Esophagus muscularis mucosa (tissue), 3 donors: ENCODE measurements at regions not wholly inside any gene's neighbourhood (a gene's known extent, or its start where the extent isn't known, plus 50 kb on each side); places are given as distances from the start of the nearest gene placed in this dataset.

Experiments used
- CTCF ChIP-seq, 3 experiments: fragments of 200-600 bp in 2 of 3; fragments of 450-650 bp in 1 of 3; sonication (generic) in 2 of 3; IDR thresholded peaks; one replicate each; pipeline ENCODE4 v1.5.1; 2017 to 2019; ENCODE audit warnings: antibody characterized with exemption in 3 of 3, mild to moderate bottlenecking in 2 of 3, moderate library complexity in 1 of 3
- POLR2A ChIP-seq: fragments of 450-650 bp; IDR thresholded peaks from one replicate; pipeline ENCODE4 v1.6.1; 2017; ENCODE audit warnings: antibody characterized with exemption, moderate library complexity, mild to moderate bottlenecking, low read depth
- POLR2AphosphoS5 ChIP-seq, 2 donors: sonication (generic); formaldehyde crosslinking; IDR thresholded peaks; one replicate each; pipeline ENCODE4 v1.6.1; 2017; ENCODE audit warnings: antibody characterized with exemption in 2 of 2

- TF ChIP-seq POLR2A = no peak
- TF ChIP-seq CTCF (IDR thresholded peaks at IDR 0.05) = no peak
- TF ChIP-seq POLR2AphosphoS5 (IDR thresholded peaks at IDR 0.05) = no peak
Observed at GRCh38 chrX:42195506-42195905, 272.2 kb upstream of the CASK start.
